ENCODE measurements at regions not wholly inside any gene's neighbourhood (a gene's known extent, or its start where the extent isn't known, plus 50 kb on each side); places are given as distances from the start of the nearest gene placed in this dataset.
"Not testable (repeated sequence)": the region's sequence is repeated elsewhere in the genome, so short reads cannot be mapped to it uniquely, and the experiment has no call there.

DNA sequence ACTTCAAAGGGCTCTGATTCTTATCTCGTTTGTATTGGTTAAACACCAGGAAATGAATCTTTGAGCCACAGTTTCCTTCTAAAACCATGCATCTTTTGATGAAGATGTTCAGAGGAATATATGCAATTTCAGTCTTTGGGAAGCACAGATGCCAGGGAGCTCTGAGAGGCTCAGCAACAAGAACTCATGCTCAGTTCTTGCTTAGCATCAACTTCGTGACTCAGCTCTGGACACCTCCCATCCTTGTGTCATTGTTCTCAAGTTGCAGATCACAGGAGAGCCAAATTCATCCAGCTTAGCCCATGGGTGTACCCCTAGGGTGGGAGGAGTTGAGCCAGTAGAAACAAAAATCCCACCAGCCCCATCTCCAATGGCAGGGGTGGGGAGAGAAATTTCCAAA, 219.6 kb upstream of the MAOA start:
- DNase-seq, result no peak
- Histone ChIP-seq H3K27ac (ENCODE audit: low read length) (no peak overlapping the region), H3K9me3 (ENCODE audit: control insufficient read depth, low read depth, low read length) (no peaks in the 10 kb centered on the region), H3K27me3 (ENCODE audit: control insufficient read depth, insufficient read depth, low read length) (no peaks in the 10 kb centered on the region), H3K36me3 (ENCODE audit: control insufficient read depth, insufficient read depth, low read length) (no peaks in the 10 kb centered on the region), H3K4me3 (ENCODE audit: low read length) (no peak overlapping the region), H3K4me1 (ENCODE audit: control insufficient read depth, insufficient read depth, low read length) (no peaks in the 10 kb centered on the region)
- no CpG with 5 or more reads among the region's 2 CpGs for WGBS (ENCODE audit: insufficient coverage, low lambda C conversion rate)

DNA sequence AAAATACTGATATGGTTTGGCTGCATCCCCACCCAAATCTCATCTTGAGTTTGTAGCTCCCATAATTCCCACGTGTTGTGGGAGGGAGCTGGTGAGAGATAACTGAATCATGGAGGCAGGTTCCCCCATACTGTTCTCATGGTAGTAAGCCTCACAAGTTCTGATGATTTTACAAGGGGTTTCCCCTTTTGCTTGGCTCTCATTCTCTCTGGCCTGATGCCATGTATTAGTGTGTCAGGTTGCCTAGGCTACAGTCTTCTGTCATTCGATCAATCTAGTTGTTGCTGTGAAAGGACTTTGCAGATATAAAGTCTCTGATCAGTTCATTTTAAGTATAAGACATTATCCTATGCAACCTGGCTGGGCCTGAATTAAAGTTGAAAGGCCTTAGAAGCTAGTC, 209.3 kb upstream of the MAOA start:
- WGBS (ENCODE audit: insufficient coverage, low lambda C conversion rate), result no CpG with 5 or more reads among the region's 2 CpGs

GRCh38 chrX:43448688-43449087, 207.4 kb upstream of the MAOA start:
- Histone ChIP-seq H3K9me3 (ENCODE audit: control insufficient read depth, low read depth, low read length) (peaks cover 8% of the 10 kb centered on the region), H3K4me3 (ENCODE audit: low read length) (no peak overlapping the region), H3K36me3 (ENCODE audit: control insufficient read depth, insufficient read depth, low read length) (no peaks in the 10 kb centered on the region), H3K4me1 (ENCODE audit: control insufficient read depth, insufficient read depth, low read length) (no peaks in the 10 kb centered on the region), H3K27me3 (ENCODE audit: control insufficient read depth, insufficient read depth, low read length) (no peaks in the 10 kb centered on the region), H3K27ac (ENCODE audit: low read length) (no peak overlapping the region)
- no CpG with 5 or more reads among the region's 1 CpG for WGBS (ENCODE audit: insufficient coverage, low lambda C conversion rate)
- DNase-seq, result no peak

More for the DNA sequence above, 209.3 kb upstream of the MAOA start:
- no peak for DNase-seq
- no peaks in the 10 kb centered on the region for H3K27me3 ChIP-seq (ENCODE audit: control insufficient read depth, insufficient read depth, low read length)
- no peaks in the 10 kb centered on the region for H3K4me1 ChIP-seq (ENCODE audit: control insufficient read depth, insufficient read depth, low read length)
- no peak overlapping the region for H3K27ac ChIP-seq (ENCODE audit: low read length)
- H3K36me3 ChIP-seq (ENCODE audit: control insufficient read depth, insufficient read depth, low read length), result no peaks in the 10 kb centered on the region
- no peaks in the 10 kb centered on the region for H3K9me3 ChIP-seq (ENCODE audit: control insufficient read depth, low read depth, low read length)
- no peak overlapping the region for H3K4me3 ChIP-seq (ENCODE audit: low read length)

DNA sequence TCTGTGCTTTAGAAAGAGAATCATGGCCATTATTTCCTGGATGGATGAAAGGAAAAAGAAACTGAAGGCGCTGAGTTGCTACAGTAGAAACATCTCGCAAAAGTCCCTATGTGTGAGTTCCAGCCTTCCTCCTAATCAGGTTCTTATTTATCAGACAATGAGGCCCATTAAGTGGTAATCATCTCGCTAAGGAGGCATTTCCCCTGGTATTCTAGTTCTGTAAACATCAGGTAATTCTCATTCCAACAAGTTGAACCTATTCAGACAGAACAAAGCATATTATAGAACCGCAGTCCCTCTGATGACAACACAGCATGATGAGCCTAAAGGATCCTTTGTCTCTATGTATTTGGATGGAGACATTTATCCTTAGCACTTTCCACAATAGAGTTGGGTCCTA, 205.7 kb upstream of the MAOA start:
- no CpG with 5 or more reads among the region's 4 CpGs for WGBS (ENCODE audit: insufficient coverage, low lambda C conversion rate)
- Histone ChIP-seq H3K9me3 (ENCODE audit: control insufficient read depth, low read depth, low read length) (peaks cover 8% of the 10 kb centered on the region), H3K27ac (ENCODE audit: low read length) (no peak overlapping the region), H3K4me1 (ENCODE audit: control insufficient read depth, insufficient read depth, low read length) (no peaks in the 10 kb centered on the region), H3K4me3 (ENCODE audit: low read length) (no peak overlapping the region), H3K36me3 (ENCODE audit: control insufficient read depth, insufficient read depth, low read length) (no peaks in the 10 kb centered on the region), H3K27me3 (ENCODE audit: control insufficient read depth, insufficient read depth, low read length) (no peaks in the 10 kb centered on the region)
- no peak for DNase-seq

GRCh38 chrX:43451976-43452686, 204.0 kb upstream of the MAOA start:
- H3K4me1 ChIP-seq (ENCODE audit: control insufficient read depth, insufficient read depth, low read length); H3K27ac ChIP-seq (ENCODE audit: low read length); DNase-seq; H3K9me3 ChIP-seq (ENCODE audit: control insufficient read depth, low read depth, low read length); H3K27me3 ChIP-seq (ENCODE audit: control insufficient read depth, insufficient read depth, low read length); H3K36me3 ChIP-seq (ENCODE audit: control insufficient read depth, insufficient read depth, low read length); H3K4me3 ChIP-seq (ENCODE audit: low read length): not testable (repeated sequence)
- no CpG with 5 or more reads among the region's 4 CpGs for WGBS (ENCODE audit: insufficient coverage, low lambda C conversion rate)

GRCh38 chrX:43456063-43456462, 200.0 kb upstream of the MAOA start:
- no peaks in the 10 kb centered on the region for H3K36me3 ChIP-seq (ENCODE audit: control insufficient read depth, insufficient read depth, low read length)
- no peaks in the 10 kb centered on the region for H3K27me3 ChIP-seq (ENCODE audit: control insufficient read depth, insufficient read depth, low read length)
- peak in 1 of 2 donors; percentile 3 for DNase-seq
- peaks cover 9% of the 10 kb centered on the region for H3K4me1 ChIP-seq (ENCODE audit: control insufficient read depth, insufficient read depth, low read length)
- WGBS (ENCODE audit: insufficient coverage, low lambda C conversion rate), result no CpG with 5 or more reads among the region's 3 CpGs
- no peak overlapping the region for H3K4me3 ChIP-seq (ENCODE audit: low read length)
- peaks cover 8% of the 10 kb centered on the region for H3K9me3 ChIP-seq (ENCODE audit: control insufficient read depth, low read depth, low read length)
- no peak overlapping the region for H3K27ac ChIP-seq (ENCODE audit: low read length)

- Histone ChIP-seq H3K27ac (ENCODE audit: low read length) (no peak overlapping the region), H3K36me3 (ENCODE audit: control insufficient read depth, insufficient read depth, low read length) (no peaks in the 10 kb centered on the region), H3K4me1 (ENCODE audit: control insufficient read depth, insufficient read depth, low read length) (peaks cover 9% of the 10 kb centered on the region), H3K9me3 (ENCODE audit: control insufficient read depth, low read depth, low read length) (peaks cover 8% of the 10 kb centered on the region), H3K27me3 (ENCODE audit: control insufficient read depth, insufficient read depth, low read length) (no peaks in the 10 kb centered on the region), H3K4me3 (ENCODE audit: low read length) (no peak overlapping the region)
- DNase-seq, result no peak
- no CpG with 5 or more reads among the region's 2 CpGs for WGBS (ENCODE audit: insufficient coverage, low lambda C conversion rate)
These were observed 199.2 kb upstream of the MAOA start for GRCh38 chrX:43456906-43457305.

- WGBS (ENCODE audit: insufficient coverage, low lambda C conversion rate), result no CpG with 5 or more reads among the region's 8 CpGs
These were observed 188.4 kb upstream of the MAOA start for GRCh38 chrX:43467608-43468234.

GRCh38 chrX:43469391-43470054, 186.6 kb upstream of the MAOA start:
- Histone ChIP-seq H3K27ac (ENCODE audit: low read length) (peak overlapping the region; percentile 62), H3K9me3 (ENCODE audit: control insufficient read depth, low read depth, low read length) (no peaks in the 10 kb centered on the region), H3K4me3 (ENCODE audit: low read length) (no peak overlapping the region), H3K36me3 (ENCODE audit: control insufficient read depth, insufficient read depth, low read length) (no peaks in the 10 kb centered on the region), H3K4me1 (ENCODE audit: control insufficient read depth, insufficient read depth, low read length) (no peaks in the 10 kb centered on the region), H3K27me3 (ENCODE audit: control insufficient read depth, insufficient read depth, low read length) (no peaks in the 10 kb centered on the region)
- DNase-seq, result peak; percentile 50 to 52
- WGBS (ENCODE audit: insufficient coverage, low lambda C conversion rate), result no CpG with 5 or more reads among the region's 2 CpGs

More at GRCh38 chrX:43467608-43468234, 188.4 kb upstream of the MAOA start:
- Histone ChIP-seq H3K9me3 (ENCODE audit: control insufficient read depth, low read depth, low read length) (no peaks in the 10 kb centered on the region), H3K36me3 (ENCODE audit: control insufficient read depth, insufficient read depth, low read length) (no peaks in the 10 kb centered on the region), H3K27ac (ENCODE audit: low read length) (no peak overlapping the region), H3K4me3 (ENCODE audit: low read length) (no peak overlapping the region), H3K27me3 (ENCODE audit: control insufficient read depth, insufficient read depth, low read length) (no peaks in the 10 kb centered on the region), H3K4me1 (ENCODE audit: control insufficient read depth, insufficient read depth, low read length) (peaks cover 6% of the 10 kb centered on the region)
- DNase-seq, result no peak

- Histone ChIP-seq H3K4me1 (ENCODE audit: control insufficient read depth, insufficient read depth, low read length) (no peaks in the 10 kb centered on the region), H3K27me3 (ENCODE audit: control insufficient read depth, insufficient read depth, low read length) (no peaks in the 10 kb centered on the region), H3K4me3 (ENCODE audit: low read length) (no peak overlapping the region), H3K36me3 (ENCODE audit: control insufficient read depth, insufficient read depth, low read length) (no peaks in the 10 kb centered on the region), H3K9me3 (ENCODE audit: control insufficient read depth, low read depth, low read length) (no peaks in the 10 kb centered on the region), H3K27ac (ENCODE audit: low read length) (no peak overlapping the region)
- no peak for DNase-seq
- WGBS (ENCODE audit: insufficient coverage, low lambda C conversion rate), result no CpG with 5 or more reads among the region's 2 CpGs
These were observed 181.8 kb upstream of the MAOA start for GRCh38 chrX:43474321-43474720.
